ENCODE measurements at regions not wholly inside any gene's neighbourhood (a gene's known extent, or its start where the extent isn't known, plus 50 kb on each side); places are given as distances from the start of the nearest gene placed in this dataset.
"Not testable (repeated sequence)": the region's sequence is repeated elsewhere in the genome, so short reads cannot be mapped to it uniquely, and the experiment has no call there.

- no peak for DNase-seq
Measured at GRCh38 chr15:62653122-62653521, 389.4 kb upstream of the TPM1 start.

- no peak for DNase-seq
Measured at GRCh38 chr15:62656071-62656470, 386.5 kb upstream of the TPM1 start.

GRCh38 chr15:62657501-62657900 lies 385.0 kb upstream of the TPM1 start:
- DNase-seq, result not testable (repeated sequence)

DNA sequence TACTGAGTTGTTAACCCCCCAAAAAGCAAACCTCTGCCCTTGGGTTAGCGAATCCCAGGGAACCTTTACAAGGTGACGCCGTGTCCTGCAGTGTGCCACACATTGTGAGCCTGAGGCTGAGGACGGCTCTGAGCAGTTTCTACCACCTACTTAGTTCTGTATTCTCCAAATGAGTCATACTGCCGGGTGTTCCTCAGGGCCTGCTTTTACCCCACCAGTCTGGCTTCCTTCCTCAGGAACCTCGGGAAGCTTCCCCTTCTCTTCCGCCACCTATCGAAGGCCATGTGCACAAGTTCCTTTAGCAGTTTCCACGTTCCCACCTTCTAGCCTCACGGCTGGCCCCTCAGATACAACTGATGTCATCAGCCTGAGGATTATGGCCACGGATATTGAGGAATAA lies 384.0 kb upstream of the TPM1 start:
- no peak for DNase-seq

DNA sequence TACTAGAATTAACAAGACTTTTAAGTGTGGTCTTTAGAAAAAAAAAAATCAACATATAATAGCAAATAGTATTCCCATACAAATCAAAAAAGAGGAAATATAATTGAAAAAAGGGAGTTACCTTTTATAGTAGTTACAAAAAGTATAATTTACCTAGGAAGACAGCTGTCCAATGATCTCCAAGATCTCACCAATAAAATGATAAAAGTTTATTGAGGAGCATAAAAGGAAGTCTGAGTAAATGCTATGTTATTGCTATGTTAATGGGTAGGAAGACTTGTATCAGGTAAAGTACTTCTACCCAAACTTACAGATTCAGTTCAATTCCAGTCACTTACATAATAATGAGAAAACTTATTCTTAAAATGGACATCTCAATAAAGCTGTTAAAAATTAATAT lies 379.0 kb upstream of the TPM1 start:
- DNase-seq, result no peak

DNA sequence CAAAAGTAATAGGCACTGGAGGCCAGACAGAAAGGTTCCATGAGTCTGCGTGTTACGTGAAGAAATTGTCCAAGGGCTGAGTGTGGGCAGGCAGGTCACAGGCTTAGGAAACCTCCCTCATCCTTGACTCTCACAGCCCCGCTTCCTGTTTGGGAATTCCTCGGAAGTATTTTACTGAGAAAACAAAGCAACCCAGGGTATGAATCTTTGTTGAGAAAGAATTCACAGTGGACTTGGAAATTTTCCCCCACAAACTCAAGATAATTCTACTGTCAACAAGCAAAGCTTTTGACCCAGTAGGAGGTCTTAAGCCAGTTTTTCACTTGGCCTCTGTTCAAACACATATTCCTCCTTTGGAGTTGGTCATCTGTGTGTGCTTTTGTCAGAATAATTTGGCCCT lies 377.1 kb upstream of the TPM1 start:
- DNase-seq, result no peak

GRCh38 chr15:62666046-62666445 lies 376.5 kb upstream of the TPM1 start:
- no peak for DNase-seq

DNA sequence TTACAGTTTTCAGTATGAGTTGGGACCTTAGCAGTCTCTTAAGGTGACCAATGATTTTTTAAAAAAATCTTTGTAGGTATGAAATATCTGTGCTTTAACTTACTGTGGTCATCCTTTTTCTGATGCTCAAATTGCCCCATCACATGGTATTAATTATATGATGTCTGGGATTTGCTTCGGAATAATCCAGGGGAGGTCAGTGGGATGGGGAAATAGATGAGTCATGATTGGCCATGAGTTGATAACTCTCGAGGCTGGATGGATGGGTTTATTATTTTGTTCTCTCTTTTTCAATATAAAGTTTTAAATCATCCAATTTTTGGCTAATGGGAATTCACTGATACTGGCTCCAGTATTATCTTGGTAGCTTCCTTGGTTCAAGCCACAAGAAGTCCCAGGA lies 370.3 kb upstream of the TPM1 start:
- no peak for DNase-seq

DNA sequence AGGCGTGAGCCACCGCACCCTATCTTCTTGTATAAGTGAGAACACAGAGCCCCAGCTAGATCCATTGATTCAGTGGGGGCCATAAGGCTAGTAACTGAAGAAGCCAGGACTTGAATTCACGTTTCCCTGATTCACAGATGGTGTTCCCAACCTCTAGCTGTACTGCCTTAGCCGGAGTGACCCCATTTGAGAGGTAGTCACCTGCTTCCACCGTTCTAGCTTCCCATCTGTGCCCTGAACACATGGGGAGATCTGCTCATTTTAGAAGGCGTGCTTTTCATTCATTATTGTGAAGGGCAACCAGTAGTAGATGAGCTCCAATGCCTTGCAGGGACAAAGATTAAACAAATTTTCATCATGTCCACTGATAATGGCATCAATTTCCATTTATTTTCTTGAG lies 365.7 kb upstream of the TPM1 start:
- DNase-seq, result no peak

DNA sequence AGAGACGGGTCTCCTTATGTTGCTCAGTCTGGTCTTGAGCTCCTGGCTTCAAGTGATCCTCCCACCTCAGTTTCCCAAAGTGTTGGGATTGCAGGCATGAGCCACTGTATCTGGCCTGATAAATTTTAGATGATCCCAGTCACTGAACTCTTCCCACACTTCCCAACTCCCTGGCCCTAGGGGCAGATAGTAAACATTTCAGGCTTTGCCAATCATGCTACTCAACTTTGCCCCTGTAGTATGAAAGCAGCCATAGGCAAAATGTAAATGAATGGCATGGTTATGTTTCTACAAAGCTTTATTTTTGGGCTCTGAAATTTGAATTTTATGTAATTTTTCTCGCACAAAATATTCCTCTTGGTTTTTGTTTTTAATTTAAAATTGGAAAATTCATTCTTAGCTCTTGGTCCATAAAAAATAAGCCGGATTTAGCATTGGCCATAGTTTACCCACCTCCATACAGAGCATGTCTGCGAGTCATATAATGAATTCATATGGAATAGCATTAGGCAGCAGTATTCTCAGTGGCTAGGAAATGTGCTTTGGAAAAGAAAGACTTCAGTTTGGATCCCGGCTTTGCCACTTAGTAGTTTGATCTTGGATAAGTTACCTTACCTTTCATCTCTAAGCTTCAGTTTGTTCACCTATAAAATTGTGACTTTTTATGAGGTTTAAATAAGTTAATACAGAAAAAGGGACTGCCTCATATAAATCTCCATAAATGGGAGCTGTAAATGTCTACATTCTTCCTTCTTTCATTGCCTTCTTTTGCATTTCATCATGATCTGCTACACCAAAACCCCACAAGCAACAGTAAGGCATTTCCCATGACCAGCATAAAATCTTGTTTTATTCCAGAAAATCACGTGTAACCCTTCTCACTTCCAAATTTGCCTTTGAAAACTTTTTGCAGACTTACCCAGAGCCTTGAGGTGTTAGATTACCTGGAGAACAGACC lies 360.3 kb upstream of the TPM1 start:
- no peak for DNase-seq

- not testable (repeated sequence) for DNase-seq
Measured at GRCh38 chr15:62683192-62683591, 359.4 kb upstream of the TPM1 start.

GRCh38 chr15:62684123-62684808 lies 358.3 kb upstream of the TPM1 start:
- DNase-seq, result no peak

DNA sequence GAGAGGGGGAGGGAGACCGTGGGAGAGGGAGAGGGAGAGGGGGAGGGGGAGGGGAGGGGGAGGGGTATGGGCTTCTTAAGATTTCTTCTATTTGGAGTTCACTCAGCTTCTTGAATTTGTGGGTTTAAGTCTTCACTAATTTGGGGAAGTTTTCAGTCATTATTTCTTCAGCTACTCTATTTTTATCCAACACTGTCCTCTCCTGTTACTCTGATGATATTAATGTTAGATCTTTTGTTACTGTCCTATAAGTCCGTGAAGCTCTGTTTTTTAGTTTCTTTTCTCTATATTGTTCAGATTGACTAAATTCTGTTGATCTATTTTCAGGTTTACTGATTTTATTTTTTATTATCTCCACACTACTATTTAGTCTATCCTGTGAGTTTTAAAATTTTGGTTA lies 351.5 kb upstream of the TPM1 start:
- no peak for DNase-seq

GRCh38 chr15:62697636-62698035 lies 344.9 kb upstream of the TPM1 start:
- no peak for DNase-seq

- no peak for DNase-seq
Measured at GRCh38 chr15:62698646-62699045, 343.9 kb upstream of the TPM1 start.

DNA sequence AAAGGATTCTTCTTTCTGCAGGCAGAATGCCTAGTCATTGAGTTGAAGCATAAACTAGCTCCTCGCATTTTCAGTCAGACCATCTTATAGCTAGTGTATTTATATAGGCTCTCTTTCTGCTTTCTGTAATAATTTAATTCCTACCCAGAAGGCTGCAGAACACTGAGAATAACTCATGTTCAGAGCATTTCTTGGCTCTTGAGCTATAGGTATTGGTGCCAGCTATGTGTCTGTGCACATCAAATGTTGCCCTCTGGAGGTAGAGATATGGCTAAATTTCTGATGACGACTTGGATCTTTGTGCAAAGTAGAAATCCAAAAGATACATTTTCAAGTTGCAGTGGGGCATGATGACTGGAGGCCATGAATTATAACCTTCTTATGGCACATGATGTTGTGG lies 336.2 kb upstream of the TPM1 start:
- no peak for DNase-seq

DNA sequence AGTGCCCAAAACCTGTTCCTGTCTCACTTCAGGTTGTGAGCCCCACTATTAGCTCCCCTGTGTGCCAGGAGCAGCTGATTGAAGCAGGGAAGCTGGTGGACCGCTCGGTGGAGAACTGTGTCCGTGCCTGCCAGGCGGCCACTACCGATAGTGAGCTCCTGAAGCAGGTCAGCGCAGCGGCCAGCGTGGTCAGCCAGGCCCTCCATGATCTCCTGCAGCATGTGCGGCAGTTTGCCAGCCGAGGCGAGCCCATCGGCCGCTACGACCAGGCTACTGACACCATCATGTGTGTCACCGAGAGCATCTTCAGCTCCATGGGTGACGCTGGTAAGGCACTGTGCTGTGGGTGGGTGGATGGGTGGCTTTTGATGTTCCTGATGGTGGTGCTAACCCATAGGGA lies 334.1 kb upstream of the TPM1 start:
- DNase-seq, result no peak

- no peak for DNase-seq
Measured at GRCh38 chr15:62709261-62709660, 333.3 kb upstream of the TPM1 start.

DNA sequence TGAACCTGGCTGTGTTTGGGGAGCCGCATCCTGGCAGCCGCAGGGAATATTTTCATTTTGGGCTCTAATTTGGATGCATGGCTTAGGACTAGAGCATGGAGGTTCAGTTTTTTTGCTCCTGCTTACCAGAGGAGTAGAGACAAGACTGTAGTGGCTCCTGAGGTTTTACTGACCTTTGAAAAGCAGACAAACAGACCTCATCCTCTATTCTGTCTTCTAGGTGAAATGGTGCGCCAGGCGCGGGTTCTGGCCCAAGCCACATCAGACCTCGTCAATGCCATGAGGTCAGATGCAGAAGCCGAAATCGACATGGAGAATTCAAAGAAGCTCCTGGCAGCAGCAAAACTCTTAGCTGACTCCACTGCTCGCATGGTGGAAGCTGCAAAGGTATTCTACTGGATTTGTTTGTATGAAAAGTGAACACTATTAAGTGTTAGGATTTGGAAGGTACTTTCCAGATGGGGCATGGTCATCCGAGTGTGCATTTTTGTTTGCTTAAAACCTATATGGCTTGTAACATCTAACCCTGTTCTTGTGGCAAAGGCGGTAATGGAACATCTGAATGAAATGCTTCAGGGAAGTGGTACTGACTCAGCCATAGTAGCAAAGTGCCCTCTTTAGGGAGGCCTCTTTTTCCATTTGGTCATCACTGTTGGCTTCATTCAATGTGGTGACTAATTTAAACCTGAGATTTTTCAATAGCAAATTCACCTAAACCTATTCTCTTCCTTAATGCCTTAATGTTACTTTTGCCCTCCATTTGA lies 330.7 kb upstream of the TPM1 start:
- DNase-seq, result no peak

DNA sequence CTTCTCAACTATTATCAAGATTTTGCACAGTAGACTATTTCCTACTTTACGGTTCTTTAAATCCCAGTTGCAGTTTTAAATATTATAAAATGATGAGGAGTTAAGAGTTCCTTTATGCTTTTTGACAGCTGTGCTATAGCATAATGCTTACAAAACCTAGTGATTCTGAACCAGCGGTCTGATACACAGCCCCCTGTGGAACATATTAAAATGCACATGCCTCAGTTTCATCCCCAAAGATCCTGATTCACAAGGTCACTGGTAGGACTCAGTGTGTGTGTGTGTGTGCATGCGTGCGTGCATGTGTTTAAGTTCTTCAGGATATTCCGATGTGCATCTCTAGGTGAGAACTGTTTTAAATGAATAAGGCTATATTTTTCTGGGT lies 330.1 kb upstream of the TPM1 start:
- DNase-seq, result no peak

GRCh38 chr15:62715946-62716345 lies 326.6 kb upstream of the TPM1 start:
- DNase-seq, result no peak

GRCh38 chr15:62717496-62717895 lies 325.1 kb upstream of the TPM1 start:
- DNase-seq, result no peak

GRCh38 chr15:62719316-62719715 lies 323.2 kb upstream of the TPM1 start:
- no peak for DNase-seq

DNA sequence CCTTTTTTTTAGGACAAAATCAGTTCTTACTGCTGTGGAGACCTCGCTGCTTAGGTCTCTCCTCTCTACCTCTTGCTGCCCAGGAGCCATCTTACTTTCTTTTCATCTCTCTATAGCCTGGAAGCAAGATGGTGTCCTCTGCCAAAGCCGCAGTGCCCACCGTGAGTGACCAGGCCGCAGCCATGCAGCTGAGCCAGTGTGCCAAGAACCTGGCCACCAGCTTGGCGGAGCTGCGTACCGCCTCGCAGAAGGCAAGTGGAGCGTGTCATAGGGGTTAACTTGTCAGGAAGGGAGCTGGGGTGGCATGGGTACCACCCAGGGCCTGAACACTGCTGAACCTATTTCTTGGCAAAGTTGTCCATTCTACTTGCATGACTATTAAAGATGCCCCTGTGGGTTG lies 320.3 kb upstream of the TPM1 start:
- DNase-seq, result no peak
